ENCODE measurements at regions not wholly inside any gene's neighbourhood (a gene's known extent, or its start where the extent isn't known, plus 50 kb on each side); places are given as distances from the start of the nearest gene placed in this dataset.
A peak's percentile ranks its signal among the peaks of the same experiment; 100 is the strongest.

DNA sequence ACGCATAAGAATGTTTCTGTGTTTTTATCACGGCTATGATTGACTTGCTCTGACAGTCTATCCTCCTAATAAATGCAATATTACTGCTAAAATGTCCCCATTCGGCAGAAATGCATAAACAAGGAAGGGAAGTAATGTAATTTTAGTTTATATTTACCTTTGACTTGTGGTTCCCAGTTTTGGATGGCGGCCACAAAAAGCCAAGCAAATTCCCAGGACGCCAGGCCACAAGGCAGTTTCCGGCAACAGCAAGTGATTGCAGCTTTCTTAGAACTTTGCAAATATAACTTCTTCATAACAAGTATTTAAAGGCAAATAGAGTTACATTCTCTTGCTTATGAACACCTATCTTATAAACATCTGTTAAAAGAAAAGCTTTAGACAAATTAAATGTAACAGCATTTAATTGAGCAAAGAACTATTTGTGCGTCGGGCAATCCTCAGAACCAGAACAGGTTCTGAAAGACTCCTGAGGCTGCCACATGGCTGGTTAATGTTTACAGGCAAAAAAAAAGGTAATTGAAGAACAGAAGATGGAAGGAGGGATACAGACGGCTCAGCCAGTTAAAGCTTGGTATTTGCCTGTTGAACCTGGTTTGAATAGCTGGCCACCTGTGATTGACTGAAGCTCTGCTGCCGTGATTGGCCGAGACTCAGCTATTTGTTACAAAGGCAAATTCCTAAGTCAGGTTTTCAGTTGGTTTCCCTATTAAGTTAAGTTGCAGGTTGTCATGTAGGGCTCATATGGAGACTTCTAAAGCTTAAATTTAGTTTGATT, 80.8 kb downstream of the C21orf91 start:
- Mint-ChIP-seq H3K36me3 (ENCODE audit: low read depth) (peaks cover 4% of the 10 kb centered on the region), H3K27ac (no peak overlapping the region), H3K27me3 (ENCODE audit: insufficient read depth, low read depth, poor library complexity) (peaks cover 2% of the 10 kb centered on the region), H3K4me3 (no peak overlapping the region), H3K9me3 (peaks cover 14% of the 10 kb centered on the region; the same call in 2 of the 3 replicates), H3K4me1 (no peaks in the 10 kb centered on the region)
- Histone ChIP-seq H2AFZ (peak overlapping the region; percentile 5; the same call in 1 of the 2 replicates), H3F3A (replicated peaks; ENCODE audit: low read depth) (no peaks in the 10 kb centered on the region), H3K36me3 (ENCODE audit: insufficient read depth) (no peaks in the 10 kb centered on the region), H4K20me1 (replicated peaks; ENCODE audit: insufficient read depth) (no peaks in the 10 kb centered on the region), H3K4me1 (ENCODE audit: insufficient read depth) (no peaks in the 10 kb centered on the region), H3K4me3 (no peak overlapping the region), H3K27ac (ENCODE audit: low read depth) (no peak overlapping the region), H3K9me2 (ENCODE audit: insufficient read depth) (no peaks in the 10 kb centered on the region), H3K27me3 (ENCODE audit: insufficient read depth) (no peaks in the 10 kb centered on the region), H3K4me2 (no peak overlapping the region), H3K79me2 (replicated peaks; ENCODE audit: insufficient read depth) (no peaks in the 10 kb centered on the region)
- DNase-seq (ENCODE audit: low spot score) (peak; percentile 51), ATAC-seq (peak; percentile 22; the same call in 1 of the 3 replicates)
- TF ChIP-seq, protein P1, sequence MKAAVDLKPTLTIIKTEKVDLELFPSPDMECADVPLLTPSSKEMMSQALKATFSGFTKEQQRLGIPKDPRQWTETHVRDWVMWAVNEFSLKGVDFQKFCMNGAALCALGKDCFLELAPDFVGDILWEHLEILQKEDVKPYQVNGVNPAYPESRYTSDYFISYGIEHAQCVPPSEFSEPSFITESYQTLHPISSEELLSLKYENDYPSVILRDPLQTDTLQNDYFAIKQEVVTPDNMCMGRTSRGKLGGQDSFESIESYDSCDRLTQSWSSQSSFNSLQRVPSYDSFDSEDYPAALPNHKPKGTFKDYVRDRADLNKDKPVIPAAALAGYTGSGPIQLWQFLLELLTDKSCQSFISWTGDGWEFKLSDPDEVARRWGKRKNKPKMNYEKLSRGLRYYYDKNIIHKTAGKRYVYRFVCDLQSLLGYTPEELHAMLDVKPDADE (IDR thresholded peaks at IDR 0.05) = no peak
- TF ChIP-seq NANOG (IDR thresholded peaks at IDR 0.05; ENCODE audit: borderline replicate concordance) (no peak), ZNF114 (CRISPR knock-in tag; IDR thresholded peaks at IDR 0.05) (no peak), EZH2 (IDR thresholded peaks at IDR 0.05; ENCODE audit: low read depth, unreplicated experiment) (no peak), ZNF331 (CRISPR knock-in tag; IDR thresholded peaks at IDR 0.05; ENCODE audit: low read depth) (no peak), STAT1 (IDR thresholded peaks at IDR 0.05; ENCODE audit: unreplicated experiment) (no peak), CREB1 (CRISPR knock-in tag; IDR thresholded peaks at IDR 0.05; ENCODE audit: low read depth) (no peak), EZH2phosphoT487 (IDR thresholded peaks at IDR 0.05; ENCODE audit: unreplicated experiment) (no peak), POLR2AphosphoS5 (IDR thresholded peaks at IDR 0.05; ENCODE audit: low read depth) (no peak), JUNB (IDR thresholded peaks at IDR 0.05; ENCODE audit: unreplicated experiment) (no peak)
- TF ChIP-seq, protein P2, sequence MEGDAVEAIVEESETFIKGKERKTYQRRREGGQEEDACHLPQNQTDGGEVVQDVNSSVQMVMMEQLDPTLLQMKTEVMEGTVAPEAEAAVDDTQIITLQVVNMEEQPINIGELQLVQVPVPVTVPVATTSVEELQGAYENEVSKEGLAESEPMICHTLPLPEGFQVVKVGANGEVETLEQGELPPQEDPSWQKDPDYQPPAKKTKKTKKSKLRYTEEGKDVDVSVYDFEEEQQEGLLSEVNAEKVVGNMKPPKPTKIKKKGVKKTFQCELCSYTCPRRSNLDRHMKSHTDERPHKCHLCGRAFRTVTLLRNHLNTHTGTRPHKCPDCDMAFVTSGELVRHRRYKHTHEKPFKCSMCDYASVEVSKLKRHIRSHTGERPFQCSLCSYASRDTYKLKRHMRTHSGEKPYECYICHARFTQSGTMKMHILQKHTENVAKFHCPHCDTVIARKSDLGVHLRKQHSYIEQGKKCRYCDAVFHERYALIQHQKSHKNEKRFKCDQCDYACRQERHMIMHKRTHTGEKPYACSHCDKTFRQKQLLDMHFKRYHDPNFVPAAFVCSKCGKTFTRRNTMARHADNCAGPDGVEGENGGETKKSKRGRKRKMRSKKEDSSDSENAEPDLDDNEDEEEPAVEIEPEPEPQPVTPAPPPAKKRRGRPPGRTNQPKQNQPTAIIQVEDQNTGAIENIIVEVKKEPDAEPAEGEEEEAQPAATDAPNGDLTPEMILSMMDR (conservative IDR thresholded peaks at IDR 0.05; ENCODE audit: low read depth in 2 of 2) = no peak
- TF ChIP-seq, protein P3, sequence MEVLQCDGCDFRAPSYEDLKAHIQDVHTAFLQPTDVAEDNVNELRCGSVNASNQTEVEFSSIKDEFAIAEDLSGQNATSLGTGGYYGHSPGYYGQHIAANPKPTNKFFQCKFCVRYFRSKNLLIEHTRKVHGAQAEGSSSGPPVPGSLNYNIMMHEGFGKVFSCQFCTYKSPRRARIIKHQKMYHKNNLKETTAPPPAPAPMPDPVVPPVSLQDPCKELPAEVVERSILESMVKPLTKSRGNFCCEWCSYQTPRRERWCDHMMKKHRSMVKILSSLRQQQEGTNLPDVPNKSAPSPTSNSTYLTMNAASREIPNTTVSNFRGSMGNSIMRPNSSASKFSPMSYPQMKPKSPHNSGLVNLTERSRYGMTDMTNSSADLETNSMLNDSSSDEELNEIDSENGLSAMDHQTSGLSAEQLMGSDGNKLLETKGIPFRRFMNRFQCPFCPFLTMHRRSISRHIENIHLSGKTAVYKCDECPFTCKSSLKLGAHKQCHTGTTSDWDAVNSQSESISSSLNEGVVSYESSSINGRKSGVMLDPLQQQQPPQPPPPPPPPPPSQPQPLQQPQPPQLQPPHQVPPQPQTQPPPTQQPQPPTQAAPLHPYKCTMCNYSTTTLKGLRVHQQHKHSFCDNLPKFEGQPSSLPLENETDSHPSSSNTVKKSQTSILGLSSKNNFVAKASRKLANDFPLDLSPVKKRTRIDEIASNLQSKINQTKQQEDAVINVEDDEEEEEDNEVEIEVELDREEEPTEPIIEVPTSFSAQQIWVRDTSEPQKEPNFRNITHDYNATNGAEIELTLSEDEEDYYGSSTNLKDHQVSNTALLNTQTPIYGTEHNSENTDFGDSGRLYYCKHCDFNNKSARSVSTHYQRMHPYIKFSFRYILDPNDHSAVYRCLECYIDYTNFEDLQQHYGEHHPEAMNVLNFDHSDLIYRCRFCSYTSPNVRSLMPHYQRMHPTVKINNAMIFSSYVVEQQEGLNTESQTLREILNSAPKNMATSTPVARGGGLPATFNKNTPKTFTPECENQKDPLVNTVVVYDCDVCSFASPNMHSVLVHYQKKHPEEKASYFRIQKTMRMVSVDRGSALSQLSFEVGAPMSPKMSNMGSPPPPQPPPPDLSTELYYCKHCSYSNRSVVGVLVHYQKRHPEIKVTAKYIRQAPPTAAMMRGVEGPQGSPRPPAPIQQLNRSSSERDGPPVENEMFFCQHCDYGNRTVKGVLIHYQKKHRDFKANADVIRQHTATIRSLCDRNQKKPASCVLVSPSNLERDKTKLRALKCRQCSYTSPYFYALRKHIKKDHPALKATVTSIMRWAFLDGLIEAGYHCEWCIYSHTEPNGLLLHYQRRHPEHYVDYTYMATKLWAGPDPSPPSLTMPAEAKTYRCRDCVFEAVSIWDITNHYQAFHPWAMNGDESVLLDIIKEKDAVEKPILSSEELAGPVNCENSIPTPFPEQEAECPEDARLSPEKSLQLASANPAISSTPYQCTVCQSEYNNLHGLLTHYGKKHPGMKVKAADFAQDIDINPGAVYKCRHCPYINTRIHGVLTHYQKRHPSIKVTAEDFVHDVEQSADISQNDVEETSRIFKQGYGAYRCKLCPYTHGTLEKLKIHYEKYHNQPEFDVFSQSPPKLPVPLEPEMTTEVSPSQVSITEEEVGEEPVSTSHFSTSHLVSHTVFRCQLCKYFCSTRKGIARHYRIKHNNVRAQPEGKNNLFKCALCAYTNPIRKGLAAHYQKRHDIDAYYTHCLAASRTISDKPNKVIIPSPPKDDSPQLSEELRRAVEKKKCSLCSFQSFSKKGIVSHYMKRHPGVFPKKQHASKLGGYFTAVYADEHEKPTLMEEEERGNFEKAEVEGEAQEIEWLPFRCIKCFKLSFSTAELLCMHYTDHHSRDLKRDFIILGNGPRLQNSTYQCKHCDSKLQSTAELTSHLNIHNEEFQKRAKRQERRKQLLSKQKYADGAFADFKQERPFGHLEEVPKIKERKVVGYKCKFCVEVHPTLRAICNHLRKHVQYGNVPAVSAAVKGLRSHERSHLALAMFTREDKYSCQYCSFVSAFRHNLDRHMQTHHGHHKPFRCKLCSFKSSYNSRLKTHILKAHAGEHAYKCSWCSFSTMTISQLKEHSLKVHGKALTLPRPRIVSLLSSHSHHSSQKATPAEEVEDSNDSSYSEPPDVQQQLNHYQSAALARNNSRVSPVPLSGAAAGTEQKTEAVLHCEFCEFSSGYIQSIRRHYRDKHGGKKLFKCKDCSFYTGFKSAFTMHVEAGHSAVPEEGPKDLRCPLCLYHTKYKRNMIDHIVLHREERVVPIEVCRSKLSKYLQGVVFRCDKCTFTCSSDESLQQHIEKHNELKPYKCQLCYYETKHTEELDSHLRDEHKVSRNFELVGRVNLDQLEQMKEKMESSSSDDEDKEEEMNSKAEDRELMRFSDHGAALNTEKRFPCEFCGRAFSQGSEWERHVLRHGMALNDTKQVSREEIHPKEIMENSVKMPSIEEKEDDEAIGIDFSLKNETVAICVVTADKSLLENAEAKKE (CRISPR knock-in tag; IDR thresholded peaks at IDR 0.05) = no peak
- TF ChIP-seq, protein P4, sequence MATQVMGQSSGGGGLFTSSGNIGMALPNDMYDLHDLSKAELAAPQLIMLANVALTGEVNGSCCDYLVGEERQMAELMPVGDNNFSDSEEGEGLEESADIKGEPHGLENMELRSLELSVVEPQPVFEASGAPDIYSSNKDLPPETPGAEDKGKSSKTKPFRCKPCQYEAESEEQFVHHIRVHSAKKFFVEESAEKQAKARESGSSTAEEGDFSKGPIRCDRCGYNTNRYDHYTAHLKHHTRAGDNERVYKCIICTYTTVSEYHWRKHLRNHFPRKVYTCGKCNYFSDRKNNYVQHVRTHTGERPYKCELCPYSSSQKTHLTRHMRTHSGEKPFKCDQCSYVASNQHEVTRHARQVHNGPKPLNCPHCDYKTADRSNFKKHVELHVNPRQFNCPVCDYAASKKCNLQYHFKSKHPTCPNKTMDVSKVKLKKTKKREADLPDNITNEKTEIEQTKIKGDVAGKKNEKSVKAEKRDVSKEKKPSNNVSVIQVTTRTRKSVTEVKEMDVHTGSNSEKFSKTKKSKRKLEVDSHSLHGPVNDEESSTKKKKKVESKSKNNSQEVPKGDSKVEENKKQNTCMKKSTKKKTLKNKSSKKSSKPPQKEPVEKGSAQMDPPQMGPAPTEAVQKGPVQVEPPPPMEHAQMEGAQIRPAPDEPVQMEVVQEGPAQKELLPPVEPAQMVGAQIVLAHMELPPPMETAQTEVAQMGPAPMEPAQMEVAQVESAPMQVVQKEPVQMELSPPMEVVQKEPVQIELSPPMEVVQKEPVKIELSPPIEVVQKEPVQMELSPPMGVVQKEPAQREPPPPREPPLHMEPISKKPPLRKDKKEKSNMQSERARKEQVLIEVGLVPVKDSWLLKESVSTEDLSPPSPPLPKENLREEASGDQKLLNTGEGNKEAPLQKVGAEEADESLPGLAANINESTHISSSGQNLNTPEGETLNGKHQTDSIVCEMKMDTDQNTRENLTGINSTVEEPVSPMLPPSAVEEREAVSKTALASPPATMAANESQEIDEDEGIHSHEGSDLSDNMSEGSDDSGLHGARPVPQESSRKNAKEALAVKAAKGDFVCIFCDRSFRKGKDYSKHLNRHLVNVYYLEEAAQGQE (IDR thresholded peaks at IDR 0.05; ENCODE audit: unreplicated experiment) = no peak
